Lung (tissue), 11 donors: ENCODE measurements at regions not wholly inside any gene's neighbourhood (a gene's known extent, or its start where the extent isn't known, plus 50 kb on each side); places are given as distances from the start of the nearest gene placed in this dataset.
"Not testable (repeated sequence)": the region's sequence is repeated elsewhere in the genome, so short reads cannot be mapped to it uniquely, and the experiment has no call there.

Experiments used
- ATAC-seq: fragments of 200-7000 bp; cut with Tn5 transposase; one replicate; pipeline ENCODE4 v1.9.1; 2020; ENCODE audit warnings: moderate number of reproducible peaks; ENCODE audit not compliant: insufficient read depth, low FRiP score
- DNase-seq, 3 donors: peaks; one replicate each; pipeline ENCODE4 v3.0.0-alpha.2; 2013 to 2017
- H3K27ac ChIP-seq, 2 donors: one replicate each; pipeline ENCODE4 v1.5.1; 2013; ENCODE audit warnings: mild to moderate bottlenecking in 2 of 2, moderate library complexity in 2 of 2, control low read depth in 1 of 2, inconsistent platforms in 1 of 2, low read depth in 1 of 2, low read length in 1 of 2
- H3K27me3 ChIP-seq, 3 donors: one replicate each; pipeline ENCODE4 v1.5.1; 2013; ENCODE audit warnings: low read length in 2 of 3; ENCODE audit not compliant: control insufficient read depth in 3 of 3, insufficient read depth in 3 of 3
- H3K36me3 ChIP-seq, 4 donors: one replicate each; pipeline ENCODE4 v1.5.1; 2013; ENCODE audit warnings: low read length in 4 of 4, mild to moderate bottlenecking in 1 of 4, moderate library complexity in 1 of 4; ENCODE audit not compliant: control insufficient read depth in 4 of 4, insufficient read depth in 4 of 4
- H3K4me1 ChIP-seq, 5 donors: one replicate each; pipeline ENCODE4 v1.5.1; 2013; ENCODE audit warnings: low read length in 5 of 5, mild to moderate bottlenecking in 2 of 5, moderate library complexity in 1 of 5; ENCODE audit not compliant: control insufficient read depth in 5 of 5, insufficient read depth in 5 of 5
- H3K4me3 ChIP-seq: one replicate; pipeline ENCODE4 v1.5.1; 2013; ENCODE audit warnings: mild to moderate bottlenecking, control low read depth, moderate library complexity
- H3K9ac ChIP-seq, 2 donors: one replicate each; pipeline ENCODE4 v1.5.1; 2013; ENCODE audit warnings: low read length in 2 of 2, control low read depth in 1 of 2; ENCODE audit not compliant: insufficient read depth in 1 of 2
- H3K9me3 ChIP-seq, 4 donors: one replicate each; pipeline ENCODE4 v1.5.1; 2013; ENCODE audit warnings: low read length in 3 of 4, mild to moderate bottlenecking in 1 of 4, moderate library complexity in 1 of 4; ENCODE audit not compliant: control insufficient read depth in 4 of 4, insufficient read depth in 3 of 4
- CTCF ChIP-seq: IDR thresholded peaks from 2 replicates; pipeline ENCODE4 v1.5.1; 2012; ENCODE audit warnings: mild to moderate bottlenecking; ENCODE audit errors: control extremely low read depth, extremely low read depth
- WGBS, 2 donors: extraction: QIAGEN DNeasy Blood & Tissue Kit; methylation state at CpG; one replicate each; pipeline ENCODE4 v1.1.7; 2013; 5-methylcytosine and 5-hydroxymethylcytosine counted together
- donor health status: control.
- donor health status: control.
- donor health status: Bipolar disorder and iron deficiency.
- donor health status: healthy.
- donor health status: DM: yes; HTN: yes; CAD: no.

GRCh38 chr7:90061077-90061476 lies 93.2 kb upstream of the STEAP1 start:
- Histone ChIP-seq H3K9ac (no peak overlapping the region), H3K4me1 (no peaks in the 10 kb centered on the region), H3K36me3 (no peaks in the 10 kb centered on the region), H3K4me3 (no peak overlapping the region), H3K27me3 (no peaks in the 10 kb centered on the region), H3K9me3 (peaks cover 0 to 1% (median 0%) of the 10 kb centered on the region in 4 donors), H3K27ac (no peak overlapping the region)
- 58 to 68% methylated on average over 2 of the region's 2 CpGs for WGBS, 2 donors
- no peak for ATAC-seq
- DNase-seq: no peak
- no peak for TF ChIP-seq CTCF

GRCh38 chr7:90064370-90064769 lies 89.9 kb upstream of the STEAP1 start:
- DNase-seq (no peak), ATAC-seq (no peak)
- no peak overlapping the region for H3K9ac ChIP-seq
- 93% methylated on average over 2 of the region's 2 CpGs for WGBS, 2 donors
- H3K27me3 ChIP-seq: no peaks in the 10 kb centered on the region
- no peaks in the 10 kb centered on the region for H3K36me3 ChIP-seq
- peaks cover 0 to 1% (median 0%) of the 10 kb centered on the region in 4 donors for H3K9me3 ChIP-seq
- no peak for TF ChIP-seq CTCF
- H3K4me1 ChIP-seq: no peaks in the 10 kb centered on the region
- H3K27ac ChIP-seq: no peak overlapping the region
- H3K4me3 ChIP-seq: no peak overlapping the region

GRCh38 chr7:90067171-90067570 lies 87.1 kb upstream of the STEAP1 start:
- peak in 2 of 3 donors; percentile 3 to 4 for DNase-seq

GRCh38 chr7:90070238-90070637 lies 84.0 kb upstream of the STEAP1 start:
- H3K27me3 ChIP-seq, H3K9ac ChIP-seq, H3K27ac ChIP-seq, ATAC-seq, H3K4me3 ChIP-seq, H3K36me3 ChIP-seq, H3K4me1 ChIP-seq, DNase-seq, H3K9me3 ChIP-seq: not testable (repeated sequence)
- WGBS, 2 donors: 52 to 79% methylated on average over 4 of the region's 4 CpGs

More at GRCh38 chr7:90067171-90067570, 87.1 kb upstream of the STEAP1 start:
- no peak for ATAC-seq
- H3K4me1 ChIP-seq: no peaks in the 10 kb centered on the region
- H3K4me3 ChIP-seq: no peak overlapping the region
- no peak for TF ChIP-seq CTCF
- peaks cover 0 to 2% (median 0%) of the 10 kb centered on the region in 4 donors for H3K9me3 ChIP-seq
- no peak overlapping the region for H3K9ac ChIP-seq
- H3K36me3 ChIP-seq: no peaks in the 10 kb centered on the region
- H3K27ac ChIP-seq: no peak overlapping the region
- no peaks in the 10 kb centered on the region for H3K27me3 ChIP-seq
- 28 to 33% methylated on average over 5 of the region's 5 CpGs for WGBS, 2 donors
